HL-60 (cell line): ENCODE measurements at regions not wholly inside any gene's neighbourhood (a gene's known extent, or its start where the extent isn't known, plus 50 kb on each side); places are given as distances from the start of the nearest gene placed in this dataset.

Experiments
- DNase-seq, 2 experiments: peaks; one replicate each; pipeline ENCODE4 v3.0.0-alpha.2; 2010 to 2020; ENCODE audit warnings: low read depth in 1 of 2, low spot score in 1 of 2
- H3K27ac ChIP-seq: fragments of 250-450 bp; sonication (Bioruptor Pico); replicated peaks from 2 replicates; pipeline ENCODE4 v1.5.1; 2020; ENCODE audit warnings: mild to moderate bottlenecking, moderate library complexity
- H3K27me3 ChIP-seq: fragments of 250-450 bp; sonication (Bioruptor Pico); 2 replicates; pipeline ENCODE4 v1.5.1; 2021; ENCODE audit warnings: mild to moderate bottlenecking, moderate library complexity; ENCODE audit not compliant: insufficient read depth, poor library complexity, severe bottlenecking
- H3K4me3 ChIP-seq: replicated peaks from 2 replicates; pipeline ENCODE4 v1.5.1; 2011; ENCODE audit warnings: mild to moderate bottlenecking, control low read depth, low read length; ENCODE audit not compliant: insufficient read depth
- GABPA ChIP-seq: IDR thresholded peaks from 2 replicates; pipeline ENCODE4 v1.6.1; 2012; ENCODE audit warnings: low read depth
- POLR2AphosphoS5 ChIP-seq: IDR thresholded peaks from 2 replicates; pipeline ENCODE4 v1.6.1; 2012; ENCODE audit warnings: low read depth
- SPI1 ChIP-seq: IDR thresholded peaks from 2 replicates; pipeline ENCODE4 v1.6.1; 2012; ENCODE audit warnings: low read depth, mild to moderate bottlenecking, borderline replicate concordance
- TF ChIP-seq, protein P1 (sequence below): IDR thresholded peaks from 2 replicates; pipeline ENCODE4 v1.6.1; 2012; ENCODE audit warnings: low read depth; ENCODE audit not compliant: insufficient replicate concordance
- TF ChIP-seq, protein P2 (sequence below): IDR thresholded peaks from one replicate; pipeline ENCODE4 v1.5.1; 2011; ENCODE audit warnings: low read length, control low read depth, inconsistent platforms; ENCODE audit not compliant: insufficient read depth

GRCh38 chr5:120934031-120934430 lies 469.9 kb downstream of the PRR16 start:
- Histone ChIP-seq H3K27ac (no peak overlapping the region), H3K27me3 (no peaks in the 10 kb centered on the region), H3K4me3 (no peak overlapping the region)
- DNase-seq, result no peak
- TF ChIP-seq POLR2AphosphoS5, result no peak
- TF ChIP-seq, protein P1, sequence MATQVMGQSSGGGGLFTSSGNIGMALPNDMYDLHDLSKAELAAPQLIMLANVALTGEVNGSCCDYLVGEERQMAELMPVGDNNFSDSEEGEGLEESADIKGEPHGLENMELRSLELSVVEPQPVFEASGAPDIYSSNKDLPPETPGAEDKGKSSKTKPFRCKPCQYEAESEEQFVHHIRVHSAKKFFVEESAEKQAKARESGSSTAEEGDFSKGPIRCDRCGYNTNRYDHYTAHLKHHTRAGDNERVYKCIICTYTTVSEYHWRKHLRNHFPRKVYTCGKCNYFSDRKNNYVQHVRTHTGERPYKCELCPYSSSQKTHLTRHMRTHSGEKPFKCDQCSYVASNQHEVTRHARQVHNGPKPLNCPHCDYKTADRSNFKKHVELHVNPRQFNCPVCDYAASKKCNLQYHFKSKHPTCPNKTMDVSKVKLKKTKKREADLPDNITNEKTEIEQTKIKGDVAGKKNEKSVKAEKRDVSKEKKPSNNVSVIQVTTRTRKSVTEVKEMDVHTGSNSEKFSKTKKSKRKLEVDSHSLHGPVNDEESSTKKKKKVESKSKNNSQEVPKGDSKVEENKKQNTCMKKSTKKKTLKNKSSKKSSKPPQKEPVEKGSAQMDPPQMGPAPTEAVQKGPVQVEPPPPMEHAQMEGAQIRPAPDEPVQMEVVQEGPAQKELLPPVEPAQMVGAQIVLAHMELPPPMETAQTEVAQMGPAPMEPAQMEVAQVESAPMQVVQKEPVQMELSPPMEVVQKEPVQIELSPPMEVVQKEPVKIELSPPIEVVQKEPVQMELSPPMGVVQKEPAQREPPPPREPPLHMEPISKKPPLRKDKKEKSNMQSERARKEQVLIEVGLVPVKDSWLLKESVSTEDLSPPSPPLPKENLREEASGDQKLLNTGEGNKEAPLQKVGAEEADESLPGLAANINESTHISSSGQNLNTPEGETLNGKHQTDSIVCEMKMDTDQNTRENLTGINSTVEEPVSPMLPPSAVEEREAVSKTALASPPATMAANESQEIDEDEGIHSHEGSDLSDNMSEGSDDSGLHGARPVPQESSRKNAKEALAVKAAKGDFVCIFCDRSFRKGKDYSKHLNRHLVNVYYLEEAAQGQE, result no peak
- TF ChIP-seq GABPA, result no peak

DNA sequence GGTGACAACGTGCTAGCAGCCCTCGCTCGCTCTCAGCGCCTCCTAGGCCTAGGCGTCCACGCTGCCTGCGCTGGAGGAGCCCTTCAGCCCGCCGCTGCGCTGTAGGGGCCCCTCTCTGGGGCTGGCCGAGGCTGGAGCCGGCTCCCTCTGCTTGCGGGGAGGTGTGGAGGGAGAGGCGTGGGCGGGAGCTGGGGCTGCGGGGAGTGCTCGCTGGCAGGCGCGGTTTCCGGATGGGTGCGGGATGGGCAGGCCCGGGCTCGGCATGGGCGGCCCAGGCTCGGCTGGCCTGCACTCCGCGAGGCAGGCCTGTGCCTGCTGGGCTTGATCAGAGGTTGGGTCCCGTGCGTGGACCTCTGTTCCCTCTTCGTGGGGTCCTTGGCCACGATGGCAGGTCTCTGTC lies 472.6 kb downstream of the PRR16 start:
- TF ChIP-seq, protein P1, result no peak
- TF ChIP-seq, protein P2, sequence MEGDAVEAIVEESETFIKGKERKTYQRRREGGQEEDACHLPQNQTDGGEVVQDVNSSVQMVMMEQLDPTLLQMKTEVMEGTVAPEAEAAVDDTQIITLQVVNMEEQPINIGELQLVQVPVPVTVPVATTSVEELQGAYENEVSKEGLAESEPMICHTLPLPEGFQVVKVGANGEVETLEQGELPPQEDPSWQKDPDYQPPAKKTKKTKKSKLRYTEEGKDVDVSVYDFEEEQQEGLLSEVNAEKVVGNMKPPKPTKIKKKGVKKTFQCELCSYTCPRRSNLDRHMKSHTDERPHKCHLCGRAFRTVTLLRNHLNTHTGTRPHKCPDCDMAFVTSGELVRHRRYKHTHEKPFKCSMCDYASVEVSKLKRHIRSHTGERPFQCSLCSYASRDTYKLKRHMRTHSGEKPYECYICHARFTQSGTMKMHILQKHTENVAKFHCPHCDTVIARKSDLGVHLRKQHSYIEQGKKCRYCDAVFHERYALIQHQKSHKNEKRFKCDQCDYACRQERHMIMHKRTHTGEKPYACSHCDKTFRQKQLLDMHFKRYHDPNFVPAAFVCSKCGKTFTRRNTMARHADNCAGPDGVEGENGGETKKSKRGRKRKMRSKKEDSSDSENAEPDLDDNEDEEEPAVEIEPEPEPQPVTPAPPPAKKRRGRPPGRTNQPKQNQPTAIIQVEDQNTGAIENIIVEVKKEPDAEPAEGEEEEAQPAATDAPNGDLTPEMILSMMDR, result no peak
- TF ChIP-seq POLR2AphosphoS5 (no peak), SPI1 (no peak), GABPA (no peak)
- Histone ChIP-seq H3K4me3 (no peak overlapping the region), H3K27me3 (no peaks in the 10 kb centered on the region), H3K27ac (no peak overlapping the region)
- DNase-seq, result no peak

GRCh38 chr5:120938604-120939003 lies 474.5 kb downstream of the PRR16 start:
- no peak overlapping the region for H3K27ac ChIP-seq
- H3K27me3 ChIP-seq, result no peaks in the 10 kb centered on the region
- TF ChIP-seq, protein P1, result no peak
- TF ChIP-seq POLR2AphosphoS5 (no peak), GABPA (no peak), SPI1 (no peak)
- TF ChIP-seq, protein P2, result no peak
- no peak overlapping the region for H3K4me3 ChIP-seq
- no peak for DNase-seq
